ENCODE measurements at regions not wholly inside any gene's neighbourhood (a gene's known extent, or its start where the extent isn't known, plus 50 kb on each side); places are given as distances from the start of the nearest gene placed in this dataset.

DNA sequence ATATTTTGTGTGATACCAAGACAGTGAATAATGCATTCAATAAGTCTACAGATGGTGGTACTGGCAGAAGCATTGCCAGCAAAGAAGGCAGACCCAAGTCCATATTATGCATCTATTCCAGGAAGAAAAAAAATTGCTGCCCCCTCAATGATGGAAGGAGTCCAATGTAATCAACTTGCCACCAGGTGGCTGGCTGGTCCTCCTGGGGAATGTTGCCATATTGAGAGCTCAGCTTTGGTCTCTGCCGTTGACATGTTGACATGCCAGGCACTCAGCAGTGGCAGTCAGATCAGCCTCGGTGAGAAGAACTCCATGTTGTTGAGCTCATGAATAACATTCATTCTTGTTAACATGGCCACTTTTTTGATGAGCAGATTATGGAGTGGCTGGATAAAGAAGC lies 298.5 kb downstream of the IGSF11 start:
- no peak for DNase-seq (ENCODE audit: low read depth)
- H3K4me3 ChIP-seq (ENCODE audit: low read depth, low read length), result no peak overlapping the region
- TF ChIP-seq POLR2A (IDR thresholded peaks at IDR 0.05; ENCODE audit: extremely low read depth, insufficient read length), result no peak

DNA sequence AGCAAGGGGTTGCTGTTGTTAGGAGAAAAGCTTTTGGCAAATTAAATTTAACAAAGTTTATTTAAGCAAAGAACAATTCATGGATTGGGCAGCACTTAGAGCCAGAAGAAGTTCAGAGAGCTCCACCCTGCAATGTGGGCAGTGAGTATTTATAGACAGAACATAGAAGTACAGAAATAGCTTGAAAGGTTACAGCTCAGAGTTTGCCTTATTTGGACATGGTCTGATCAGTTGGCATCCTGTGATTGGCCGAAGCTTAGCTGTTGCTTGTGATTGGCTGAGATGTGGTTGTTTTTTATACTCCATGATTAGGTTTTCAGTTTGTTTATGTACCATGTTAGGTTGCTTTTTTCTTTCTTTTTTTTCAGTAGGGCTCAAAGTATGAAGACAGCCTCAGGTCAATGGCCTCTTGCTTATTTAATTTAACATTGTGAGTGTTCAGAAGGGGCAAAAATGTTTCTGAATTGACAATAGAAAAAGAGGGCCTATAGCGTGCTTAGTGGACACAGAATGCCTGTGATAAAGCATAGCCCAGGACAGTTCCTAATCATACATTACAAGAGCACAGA lies 293.8 kb downstream of the IGSF11 start:
- no peak for DNase-seq (ENCODE audit: low read depth)
- H3K4me3 ChIP-seq (ENCODE audit: low read depth, low read length), result no peak overlapping the region
- TF ChIP-seq, protein P1, sequence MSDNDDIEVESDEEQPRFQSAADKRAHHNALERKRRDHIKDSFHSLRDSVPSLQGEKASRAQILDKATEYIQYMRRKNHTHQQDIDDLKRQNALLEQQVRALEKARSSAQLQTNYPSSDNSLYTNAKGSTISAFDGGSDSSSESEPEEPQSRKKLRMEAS (IDR thresholded peaks at IDR 0.05; ENCODE audit: low read depth, low read length), result no peak
- TF ChIP-seq, protein P2, sequence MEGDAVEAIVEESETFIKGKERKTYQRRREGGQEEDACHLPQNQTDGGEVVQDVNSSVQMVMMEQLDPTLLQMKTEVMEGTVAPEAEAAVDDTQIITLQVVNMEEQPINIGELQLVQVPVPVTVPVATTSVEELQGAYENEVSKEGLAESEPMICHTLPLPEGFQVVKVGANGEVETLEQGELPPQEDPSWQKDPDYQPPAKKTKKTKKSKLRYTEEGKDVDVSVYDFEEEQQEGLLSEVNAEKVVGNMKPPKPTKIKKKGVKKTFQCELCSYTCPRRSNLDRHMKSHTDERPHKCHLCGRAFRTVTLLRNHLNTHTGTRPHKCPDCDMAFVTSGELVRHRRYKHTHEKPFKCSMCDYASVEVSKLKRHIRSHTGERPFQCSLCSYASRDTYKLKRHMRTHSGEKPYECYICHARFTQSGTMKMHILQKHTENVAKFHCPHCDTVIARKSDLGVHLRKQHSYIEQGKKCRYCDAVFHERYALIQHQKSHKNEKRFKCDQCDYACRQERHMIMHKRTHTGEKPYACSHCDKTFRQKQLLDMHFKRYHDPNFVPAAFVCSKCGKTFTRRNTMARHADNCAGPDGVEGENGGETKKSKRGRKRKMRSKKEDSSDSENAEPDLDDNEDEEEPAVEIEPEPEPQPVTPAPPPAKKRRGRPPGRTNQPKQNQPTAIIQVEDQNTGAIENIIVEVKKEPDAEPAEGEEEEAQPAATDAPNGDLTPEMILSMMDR (IDR thresholded peaks at IDR 0.05; ENCODE audit: low read depth, low read length), result no peak
- TF ChIP-seq POLR2A (IDR thresholded peaks at IDR 0.05; ENCODE audit: extremely low read depth, insufficient read length) (no peak), MYC (IDR thresholded peaks at IDR 0.05; ENCODE audit: low read depth, low read length) (no peak)

DNA sequence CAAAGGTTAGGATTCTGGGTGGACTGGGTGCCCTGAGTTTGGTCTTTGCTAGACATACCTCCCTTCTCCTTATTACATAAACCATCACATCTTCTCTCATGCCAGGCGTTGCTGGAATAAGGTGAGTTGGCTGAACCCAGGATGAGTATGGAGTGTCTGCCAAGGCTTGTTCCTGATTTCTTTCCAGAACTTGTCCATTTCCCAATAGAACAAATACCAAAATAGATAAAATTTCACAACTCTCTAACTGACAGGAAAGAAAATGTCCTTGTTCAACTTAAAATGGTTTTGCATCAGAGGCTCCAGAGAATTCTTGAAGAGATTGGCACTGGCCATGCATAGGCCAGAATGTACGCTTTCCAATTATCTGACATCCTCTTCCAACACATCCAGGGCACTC lies 291.9 kb downstream of the IGSF11 start:
- no peak for DNase-seq (ENCODE audit: low read depth)
- H3K4me3 ChIP-seq (ENCODE audit: low read depth, low read length), result no peak overlapping the region
- TF ChIP-seq, protein P2 (IDR thresholded peaks at IDR 0.05; ENCODE audit: low read depth, low read length), result no peak
- TF ChIP-seq, protein P1 (IDR thresholded peaks at IDR 0.05; ENCODE audit: low read depth, low read length), result no peak
- TF ChIP-seq MYC (IDR thresholded peaks at IDR 0.05; ENCODE audit: low read depth, low read length) (no peak), POLR2A (IDR thresholded peaks at IDR 0.05; ENCODE audit: extremely low read depth, insufficient read length) (no peak)

DNA sequence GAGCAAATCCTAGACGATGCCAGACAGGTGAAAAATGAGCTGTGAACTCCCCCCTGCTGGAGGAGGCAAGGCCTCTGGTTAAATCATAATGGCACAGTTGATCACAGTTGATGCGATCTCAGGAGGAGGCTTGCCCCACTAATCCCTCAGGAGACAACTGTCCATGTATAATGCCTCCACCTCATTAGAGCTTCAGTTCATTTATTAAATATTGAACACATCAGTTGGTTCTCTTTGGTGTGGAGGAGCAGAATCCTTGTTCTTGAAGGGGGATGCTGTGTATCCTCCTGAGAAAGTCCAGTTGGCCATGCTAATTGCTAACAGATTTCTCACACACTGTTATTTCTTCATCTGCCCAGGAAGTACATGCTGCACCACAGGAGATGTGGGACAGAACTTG lies 290.5 kb downstream of the IGSF11 start:
- TF ChIP-seq POLR2A (IDR thresholded peaks at IDR 0.05; ENCODE audit: extremely low read depth, insufficient read length), result no peak
- no peak for TF ChIP-seq MYC (IDR thresholded peaks at IDR 0.05; ENCODE audit: low read depth, low read length)
- TF ChIP-seq, protein P1 (IDR thresholded peaks at IDR 0.05; ENCODE audit: low read depth, low read length), result no peak
- TF ChIP-seq, protein P2 (IDR thresholded peaks at IDR 0.05; ENCODE audit: low read depth, low read length), result no peak
- no peak for DNase-seq (ENCODE audit: low read depth)
- H3K4me3 ChIP-seq (ENCODE audit: low read depth, low read length), result no peak overlapping the region

DNA sequence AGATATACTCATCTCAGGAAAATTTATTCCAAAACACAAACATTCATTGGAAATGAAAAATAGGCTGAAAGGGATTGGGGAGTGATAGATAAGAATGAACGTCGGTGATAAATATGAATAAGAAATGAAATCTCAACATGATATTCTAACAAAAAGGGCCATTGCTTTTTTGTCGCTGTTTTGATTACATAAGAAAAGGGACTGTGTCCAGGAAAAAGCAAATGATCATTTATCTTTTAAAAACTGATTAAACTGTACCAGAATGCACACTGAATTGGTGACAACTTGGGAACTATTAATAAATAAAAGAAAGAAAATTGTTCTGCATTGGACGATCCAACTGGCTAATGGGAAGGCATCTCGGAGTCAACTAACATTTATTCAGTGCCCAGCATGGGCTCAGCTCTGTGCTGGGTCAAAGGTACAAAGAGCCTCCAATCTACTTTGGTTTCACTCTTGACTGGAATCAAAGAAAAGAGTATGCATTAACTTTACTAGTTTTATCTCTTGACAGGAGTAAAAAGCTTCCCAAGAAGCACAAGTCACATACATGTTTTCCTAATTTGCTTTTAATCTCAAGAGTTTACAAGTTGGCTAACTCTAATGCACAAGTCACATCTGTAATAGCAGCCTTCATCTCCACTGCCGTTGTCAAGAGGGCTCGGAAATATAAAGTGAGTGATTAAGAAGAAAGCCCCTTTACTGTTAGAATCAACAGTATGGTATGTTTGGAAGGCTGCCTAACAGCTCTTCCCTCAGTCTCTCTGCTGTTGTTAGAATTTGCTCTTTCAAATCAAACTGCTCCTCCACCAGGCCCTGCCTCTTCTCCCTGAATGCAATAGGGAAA lies 280.0 kb downstream of the IGSF11 start:
- TF ChIP-seq, protein P1 (IDR thresholded peaks at IDR 0.05; ENCODE audit: low read depth, low read length), result no peak
- TF ChIP-seq, protein P2 (IDR thresholded peaks at IDR 0.05; ENCODE audit: low read depth, low read length), result no peak
- no peak for TF ChIP-seq MYC (IDR thresholded peaks at IDR 0.05; ENCODE audit: low read depth, low read length)
- no peak for TF ChIP-seq POLR2A (IDR thresholded peaks at IDR 0.05; ENCODE audit: extremely low read depth, insufficient read length)
- DNase-seq (ENCODE audit: low read depth), result no peak
- H3K4me3 ChIP-seq (ENCODE audit: low read depth, low read length), result no peak overlapping the region

DNA sequence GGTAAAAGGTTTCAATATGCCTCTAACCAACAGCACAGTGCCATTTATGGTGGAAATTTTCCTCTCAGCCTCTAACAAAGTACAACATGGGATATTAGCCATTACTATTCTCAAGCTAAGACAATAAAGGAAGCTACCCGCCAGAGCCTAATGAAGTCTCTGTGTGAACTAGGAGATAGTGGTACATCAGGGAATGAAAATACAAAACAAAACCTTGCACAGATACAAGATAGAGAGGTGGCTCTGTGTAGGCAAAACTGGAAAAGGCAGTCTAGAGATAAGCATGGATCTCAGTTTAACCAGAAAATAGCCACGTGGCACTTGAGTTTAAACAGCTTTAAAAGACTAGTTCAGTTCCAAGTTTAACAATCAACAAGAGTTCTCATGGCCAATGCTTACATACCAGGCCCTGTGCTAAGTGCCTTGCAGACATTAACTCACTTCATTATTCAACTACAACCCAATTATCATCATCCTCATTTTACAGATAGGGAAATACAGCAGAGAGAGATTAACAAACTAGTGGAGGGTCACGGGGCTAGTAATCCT lies 279.3 kb downstream of the IGSF11 start:
- H3K4me3 ChIP-seq (ENCODE audit: low read depth, low read length), result no peak overlapping the region
- TF ChIP-seq, protein P1 (IDR thresholded peaks at IDR 0.05; ENCODE audit: low read depth, low read length), result no peak
- TF ChIP-seq, protein P2 (IDR thresholded peaks at IDR 0.05; ENCODE audit: low read depth, low read length), result no peak
- TF ChIP-seq POLR2A (IDR thresholded peaks at IDR 0.05; ENCODE audit: extremely low read depth, insufficient read length), result no peak
- no peak for TF ChIP-seq MYC (IDR thresholded peaks at IDR 0.05; ENCODE audit: low read depth, low read length)
- no peak for DNase-seq (ENCODE audit: low read depth)
